Parathyroid adenoma (tissue), 2 donors: ENCODE measurements at regions not wholly inside any gene's neighbourhood (a gene's known extent, or its start where the extent isn't known, plus 50 kb on each side); places are given as distances from the start of the nearest gene placed in this dataset.

ENCODE experiments used
- H2AFZ ChIP-seq: fragments of 300-600 bp; sonication (generic); one replicate; pipeline ENCODE4 v1.7.0; 2017; ENCODE audit warnings: antibody characterized with exemption, mild to moderate bottlenecking
- H3K27ac ChIP-seq: fragments of 300-600 bp; sonication (generic); one replicate; pipeline ENCODE4 v1.7.0; 2017
- H3K27me3 ChIP-seq: fragments of 300-600 bp; sonication (generic); one replicate; pipeline ENCODE4 v1.7.0; 2017; ENCODE audit warnings: low read length; ENCODE audit not compliant: control insufficient read depth, insufficient read depth
- H3K36me3 ChIP-seq: fragments of 300-600 bp; sonication (generic); one replicate; pipeline ENCODE4 v1.7.0; 2017; ENCODE audit warnings: low read length; ENCODE audit not compliant: control insufficient read depth, insufficient read depth
- H3K4me1 ChIP-seq: fragments of 300-600 bp; sonication (generic); one replicate; pipeline ENCODE4 v1.7.0; 2017; ENCODE audit warnings: control low read depth
- H3K4me2 ChIP-seq: fragments of 300-600 bp; sonication (generic); one replicate; pipeline ENCODE4 v1.7.0; 2017; ENCODE audit warnings: low read length
- H3K4me3 ChIP-seq: fragments of 300-600 bp; sonication (generic); one replicate; pipeline ENCODE4 v1.7.0; 2017; ENCODE audit warnings: low read depth, low read length
- H3K79me2 ChIP-seq: fragments of 300-600 bp; sonication (generic); one replicate; pipeline ENCODE4 v1.7.0; 2017; ENCODE audit warnings: control low read depth
- H3K9ac ChIP-seq: fragments of 300-600 bp; sonication (generic); one replicate; pipeline ENCODE4 v1.7.0; 2017; ENCODE audit warnings: mild to moderate bottlenecking
- H3K9me3 ChIP-seq: fragments of 300-600 bp; sonication (generic); one replicate; pipeline ENCODE4 v1.7.0; 2017; ENCODE audit warnings: low read length; ENCODE audit not compliant: control insufficient read depth
- CTCF ChIP-seq: fragments of 300-600 bp; sonication (generic); IDR thresholded peaks from one replicate; pipeline ENCODE4 v1.7.0; 2017; ENCODE audit warnings: antibody characterized with exemption, mild to moderate bottlenecking
- donor health status: primary hyperparathyroidism.

GRCh38 chr4:120617171-120617570 lies 305.4 kb downstream of the PRDM5 start:
- H3K4me3 ChIP-seq, result no peak overlapping the region
- H3K9me3 ChIP-seq, result no peaks in the 10 kb centered on the region
- no peaks in the 10 kb centered on the region for H3K4me1 ChIP-seq
- no peak overlapping the region for H3K4me2 ChIP-seq
- no peak overlapping the region for H2AFZ ChIP-seq
- no peak for TF ChIP-seq CTCF
- H3K79me2 ChIP-seq, result no peaks in the 10 kb centered on the region
- H3K27ac ChIP-seq, result no peak overlapping the region
- no peaks in the 10 kb centered on the region for H3K36me3 ChIP-seq
- no peak overlapping the region for H3K9ac ChIP-seq
- no peaks in the 10 kb centered on the region for H3K27me3 ChIP-seq

- no peak overlapping the region for H3K4me3 ChIP-seq
- H3K4me2 ChIP-seq, result no peak overlapping the region
- TF ChIP-seq CTCF, result no peak
- H3K36me3 ChIP-seq, result no peaks in the 10 kb centered on the region
- no peak overlapping the region for H3K27ac ChIP-seq
- H3K9ac ChIP-seq, result no peak overlapping the region
- H3K27me3 ChIP-seq, result no peaks in the 10 kb centered on the region
- no peak overlapping the region for H2AFZ ChIP-seq
- H3K4me1 ChIP-seq, result no peaks in the 10 kb centered on the region
- H3K9me3 ChIP-seq, result no peaks in the 10 kb centered on the region
- H3K79me2 ChIP-seq, result no peaks in the 10 kb centered on the region
Observed at GRCh38 chr4:120616041-120616440, 306.5 kb downstream of the PRDM5 start.

- Histone ChIP-seq H3K9ac (no peak overlapping the region), H3K4me3 (no peak overlapping the region), H3K36me3 (no peaks in the 10 kb centered on the region), H3K9me3 (no peaks in the 10 kb centered on the region), H3K27ac (no peak overlapping the region), H2AFZ (no peak overlapping the region), H3K4me1 (no peaks in the 10 kb centered on the region), H3K79me2 (no peaks in the 10 kb centered on the region), H3K4me2 (no peak overlapping the region), H3K27me3 (no peaks in the 10 kb centered on the region)
- TF ChIP-seq CTCF, result no peak
Observed at GRCh38 chr4:120613778-120614177, 308.7 kb downstream of the PRDM5 start.

- Histone ChIP-seq H3K79me2 (no peaks in the 10 kb centered on the region), H3K9me3 (no peaks in the 10 kb centered on the region), H3K9ac (no peak overlapping the region), H2AFZ (no peak overlapping the region), H3K27me3 (no peaks in the 10 kb centered on the region), H3K4me1 (no peaks in the 10 kb centered on the region), H3K4me2 (no peak overlapping the region), H3K4me3 (no peak overlapping the region), H3K27ac (no peak overlapping the region), H3K36me3 (no peaks in the 10 kb centered on the region)
- TF ChIP-seq CTCF, result no peak
Observed at GRCh38 chr4:120611092-120611491, 311.4 kb downstream of the PRDM5 start.

- H3K27me3 ChIP-seq, result no peaks in the 10 kb centered on the region
- no peak overlapping the region for H2AFZ ChIP-seq
- H3K79me2 ChIP-seq, result no peaks in the 10 kb centered on the region
- TF ChIP-seq CTCF, result no peak
- no peaks in the 10 kb centered on the region for H3K9me3 ChIP-seq
- H3K36me3 ChIP-seq, result no peaks in the 10 kb centered on the region
- H3K4me2 ChIP-seq, result no peak overlapping the region
- no peaks in the 10 kb centered on the region for H3K4me1 ChIP-seq
- H3K27ac ChIP-seq, result no peak overlapping the region
- no peak overlapping the region for H3K4me3 ChIP-seq
- no peak overlapping the region for H3K9ac ChIP-seq
Observed at GRCh38 chr4:120591038-120591437, 331.5 kb downstream of the PRDM5 start.
